NOMO-1 treated with dmso at 0.1 percent for 144 hours (cell line): ENCODE measurements at regions not wholly inside any gene's neighbourhood (a gene's known extent, or its start where the extent isn't known, plus 50 kb on each side); places are given as distances from the start of the nearest gene placed in this dataset.
A peak's percentile ranks its signal among the peaks of the same experiment; 100 is the strongest.

Source experiments
- DNase-seq: peaks from one replicate; lab custom pipeline; 2025; ENCODE audit not compliant: unreplicated experiment; lab: John Stamatoyannopoulos, UW

DNA sequence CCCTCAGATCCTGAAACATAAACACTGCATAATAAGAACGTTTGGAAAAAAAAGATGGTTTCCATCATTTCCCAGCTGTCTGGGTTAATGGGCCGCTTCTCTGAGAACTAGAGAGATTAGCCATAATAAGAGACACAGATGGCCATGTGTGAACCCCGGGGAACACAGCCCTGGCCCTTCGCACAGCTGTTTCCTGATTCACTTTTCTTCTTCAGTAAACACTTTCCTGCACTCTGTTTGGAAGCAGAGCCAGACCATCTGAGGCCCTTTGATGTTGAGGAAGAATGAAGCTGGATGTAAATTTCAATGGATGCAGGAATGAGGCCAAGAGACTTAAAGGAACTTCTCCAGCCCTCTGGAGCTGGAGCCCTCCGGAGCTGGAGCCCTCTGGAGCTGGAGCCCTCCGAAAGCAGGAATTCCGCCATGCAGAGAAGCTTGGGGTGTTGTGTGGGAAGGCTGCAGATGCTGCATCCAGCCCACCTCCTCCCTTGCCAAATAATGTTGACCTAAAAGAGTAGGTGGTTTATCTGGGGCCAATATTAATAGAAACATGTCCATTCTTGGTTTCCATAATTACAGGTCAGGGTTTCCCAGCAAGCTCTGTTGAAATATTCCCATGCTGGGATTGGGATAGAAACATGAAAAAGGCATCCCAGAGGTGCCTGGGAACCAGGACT, 218.9 kb downstream of the NXNL2 start:
- no peak for DNase-seq

- DNase-seq, result no peak
Observed at GRCh38 chr9:88754452-88754851, 219.5 kb downstream of the NXNL2 start.

- no peak for DNase-seq
Observed at GRCh38 chr9:88754886-88755285, 219.9 kb downstream of the NXNL2 start.

GRCh38 chr9:88757406-88758010, 222.5 kb downstream of the NXNL2 start:
- no peak for DNase-seq

GRCh38 chr9:88759364-88759763, 224.4 kb downstream of the NXNL2 start:
- DNase-seq, result no peak

DNA sequence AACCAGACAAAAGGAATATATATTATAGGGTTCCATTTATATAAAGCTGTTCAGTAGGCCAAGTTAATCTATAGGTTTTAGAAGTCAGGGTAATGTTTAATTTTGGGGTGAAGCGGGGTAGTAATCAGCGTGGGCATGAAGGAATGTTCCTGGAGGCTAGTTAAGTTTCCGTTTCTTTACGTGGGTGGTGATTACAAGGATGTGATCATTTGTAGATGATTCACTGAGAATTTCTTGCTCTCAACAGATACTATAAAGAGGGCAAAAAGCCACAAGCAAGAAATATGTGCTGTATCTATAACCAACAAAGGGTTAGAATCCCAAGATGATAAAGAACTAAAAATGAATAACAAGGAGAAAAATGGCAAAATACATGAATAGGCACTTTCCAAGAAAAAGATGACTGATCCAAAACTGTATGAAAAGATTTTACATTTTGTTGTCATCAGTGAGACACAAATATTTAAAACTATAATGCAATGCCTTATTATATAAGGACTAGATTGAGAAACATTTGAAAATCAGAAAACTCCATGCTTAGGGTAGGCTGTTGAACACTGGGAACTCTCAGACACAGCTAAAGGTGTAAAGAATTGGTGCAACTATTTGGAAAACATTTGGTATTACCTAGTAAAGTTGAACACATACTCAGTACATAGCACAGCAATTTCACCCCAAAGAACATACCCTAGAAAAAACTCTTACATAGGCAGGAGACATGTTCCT, 224.3 kb upstream of the S1PR3 start:
- no peak for DNase-seq

DNA sequence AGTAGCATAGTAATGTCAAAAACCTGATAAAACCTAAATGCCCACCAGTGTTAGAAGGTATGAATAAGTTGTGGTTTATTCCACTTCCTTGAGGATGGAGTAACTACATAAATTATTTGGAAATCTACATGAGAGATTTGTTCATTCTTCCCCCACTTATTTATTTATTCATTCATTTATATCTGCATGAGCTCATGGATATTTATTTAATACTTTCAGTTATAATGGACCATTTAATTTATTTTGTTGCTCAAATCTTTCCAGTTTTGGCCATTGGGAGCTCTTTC, 223.8 kb upstream of the S1PR3 start:
- DNase-seq, result no peak

- DNase-seq, result no peak
Observed at GRCh38 chr9:88772575-88772974, 218.7 kb upstream of the S1PR3 start.

DNA sequence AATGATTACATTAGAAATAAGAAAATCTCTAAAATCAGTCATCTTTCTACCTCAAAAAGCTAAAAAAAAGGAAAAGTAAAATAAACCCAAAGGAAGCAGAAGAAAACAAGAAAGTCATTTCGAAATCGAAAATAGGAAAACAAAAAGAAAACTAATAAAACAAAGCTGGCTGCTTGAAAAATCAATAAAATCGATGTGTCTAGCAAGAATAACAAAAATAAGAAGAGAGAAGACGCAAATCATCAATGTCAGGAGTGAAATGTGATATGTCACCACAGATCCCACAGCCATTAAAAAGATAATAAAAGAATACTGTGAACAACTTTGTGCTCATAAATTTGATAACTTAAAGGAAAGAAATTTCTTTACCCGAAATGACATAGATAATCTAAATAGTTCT, 218.1 kb upstream of the S1PR3 start:
- no peak for DNase-seq

GRCh38 chr9:88773627-88774244, 217.5 kb upstream of the S1PR3 start:
- DNase-seq, result no peak

DNA sequence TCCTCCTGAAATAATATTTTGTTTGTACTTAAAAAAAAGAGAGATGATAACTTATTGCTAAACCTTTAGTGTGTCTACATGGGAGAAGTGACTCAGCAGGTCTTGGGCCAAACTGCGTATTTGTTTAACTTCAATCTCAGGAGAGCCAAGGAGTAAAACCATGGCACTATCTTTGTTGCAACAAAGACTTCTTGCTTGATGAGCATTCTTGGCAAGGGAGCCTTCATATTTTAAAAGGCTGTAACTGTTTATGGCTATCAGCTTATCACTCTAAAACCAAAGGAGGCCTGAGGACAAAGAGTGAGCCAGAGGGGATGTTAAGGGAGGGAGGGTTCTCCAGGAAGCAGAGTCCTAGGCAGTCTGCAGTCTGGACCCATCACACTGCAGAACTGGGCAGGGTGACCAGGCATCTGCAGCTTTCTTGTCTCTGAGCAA, 216.2 kb upstream of the S1PR3 start:
- DNase-seq, result no peak

GRCh38 chr9:88775559-88775958, 215.7 kb upstream of the S1PR3 start:
- no peak for DNase-seq

GRCh38 chr9:88775966-88776365, 215.3 kb upstream of the S1PR3 start:
- DNase-seq, result no peak

DNA sequence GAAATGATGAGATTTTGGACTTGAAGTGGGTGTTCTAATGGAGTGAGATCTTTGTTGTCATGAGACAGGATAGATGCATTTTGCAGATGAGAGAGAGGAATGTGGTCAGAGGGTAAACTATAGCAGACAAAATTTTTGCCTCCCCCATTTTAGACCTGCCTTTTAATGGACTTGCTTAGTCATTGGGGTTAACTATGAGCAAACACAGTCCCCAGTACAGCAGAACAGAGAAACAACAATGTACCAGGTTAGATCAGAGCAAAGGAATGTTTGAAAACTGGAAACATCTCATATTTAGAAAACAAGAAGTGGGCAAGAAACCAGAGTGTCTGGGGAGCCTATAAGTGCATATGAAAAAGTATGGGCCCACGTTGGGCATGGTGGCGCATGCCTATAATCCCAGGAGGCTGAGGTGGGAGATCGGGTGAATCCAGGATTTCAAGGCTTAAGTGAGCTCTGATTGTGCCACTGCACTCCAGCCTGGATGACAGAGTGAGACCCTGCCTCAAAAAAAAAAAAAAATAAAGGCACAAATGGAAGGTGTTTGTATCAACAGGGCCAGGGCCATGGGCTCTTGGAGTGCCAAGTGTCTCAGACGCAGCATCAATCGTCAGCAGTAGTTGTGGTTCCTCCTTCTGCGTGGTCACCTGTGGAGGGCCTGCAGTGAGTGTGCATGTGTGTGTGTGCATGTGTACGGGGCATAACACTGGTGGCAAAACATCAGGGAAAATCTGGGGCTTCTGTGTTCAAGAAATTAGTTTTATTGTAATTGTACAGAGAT, 214.4 kb upstream of the S1PR3 start:
- no peak for DNase-seq

DNA sequence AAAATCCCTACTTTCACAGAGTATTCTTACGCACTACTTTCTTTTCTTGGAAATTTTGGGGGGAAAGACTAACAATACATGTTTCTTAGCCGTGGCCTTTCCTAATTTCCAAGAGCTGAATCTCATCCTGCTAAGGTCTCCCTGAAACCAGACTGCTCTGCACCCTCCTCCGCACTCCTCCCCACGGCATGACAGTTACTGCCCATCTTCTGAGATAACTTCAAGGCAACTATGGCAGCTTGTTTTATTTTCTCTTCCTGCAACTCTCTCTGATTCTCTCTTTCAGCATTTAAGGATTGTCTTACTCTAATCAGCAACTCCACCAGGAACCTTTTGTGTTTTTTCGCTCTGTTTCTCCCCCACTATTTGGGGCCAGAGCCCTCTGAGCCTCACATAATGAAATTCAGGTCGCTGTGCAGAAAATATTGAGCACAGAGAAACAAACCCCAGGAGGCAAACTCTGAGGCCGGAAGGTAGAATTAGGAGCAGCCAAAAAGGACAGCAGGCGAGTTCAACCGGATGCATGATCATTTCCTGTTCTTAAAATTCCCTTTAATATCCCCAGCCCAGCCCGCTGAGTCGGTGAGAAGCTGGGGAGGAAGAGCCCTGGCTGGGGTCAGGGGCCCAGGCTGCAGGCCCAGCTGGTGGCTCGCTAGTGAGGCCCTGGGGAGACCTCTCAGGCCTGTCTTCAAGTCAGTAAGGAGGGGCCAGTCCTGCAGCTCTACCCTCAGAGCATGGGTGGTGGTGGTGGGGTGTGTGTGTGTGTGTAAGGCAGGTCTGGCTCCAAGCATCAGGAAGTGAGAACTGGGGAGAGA, 213.6 kb upstream of the S1PR3 start:
- DNase-seq, result peak; percentile 26

DNA sequence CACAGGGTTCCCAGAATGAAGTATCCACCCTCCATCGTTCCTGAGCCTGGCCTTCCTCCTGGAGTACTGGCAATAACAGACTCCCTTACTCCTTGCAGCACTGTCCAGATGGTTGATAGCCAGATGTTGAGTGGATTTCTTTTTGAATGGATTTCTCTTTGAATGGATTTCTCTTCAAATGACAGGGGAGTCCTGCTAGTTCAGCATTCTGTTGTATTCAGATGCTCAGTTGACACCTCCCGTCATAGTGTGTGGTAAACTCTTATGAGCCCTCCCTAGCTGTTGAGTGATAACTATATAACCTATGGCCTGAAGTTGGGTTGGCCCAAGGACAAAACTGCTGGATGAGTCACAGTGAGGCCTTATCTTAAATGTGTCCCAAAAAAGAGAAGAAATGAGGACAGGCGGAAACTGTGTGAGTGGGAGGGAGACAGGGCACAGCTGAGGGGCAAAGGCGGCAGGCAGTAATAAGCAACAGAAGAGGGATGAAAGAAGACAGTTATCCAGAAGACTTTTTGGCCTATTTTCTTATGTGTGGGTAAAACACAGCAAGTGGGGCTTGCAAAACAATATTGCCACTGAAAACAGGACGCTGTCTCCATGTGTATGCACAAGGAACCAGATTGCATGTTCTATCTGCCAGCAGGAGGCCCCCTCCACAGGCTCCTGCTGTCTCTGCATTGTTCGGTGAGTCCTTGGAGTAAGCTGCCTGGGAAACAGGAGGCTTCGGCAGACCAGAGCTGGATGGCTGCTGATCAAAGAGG, 209.5 kb upstream of the S1PR3 start:
- DNase-seq, result peak; percentile 16

GRCh38 chr9:88782931-88783710, 208.1 kb upstream of the S1PR3 start:
- DNase-seq, result no peak

GRCh38 chr9:88783711-88784083, 207.6 kb upstream of the S1PR3 start:
- no peak for DNase-seq

DNA sequence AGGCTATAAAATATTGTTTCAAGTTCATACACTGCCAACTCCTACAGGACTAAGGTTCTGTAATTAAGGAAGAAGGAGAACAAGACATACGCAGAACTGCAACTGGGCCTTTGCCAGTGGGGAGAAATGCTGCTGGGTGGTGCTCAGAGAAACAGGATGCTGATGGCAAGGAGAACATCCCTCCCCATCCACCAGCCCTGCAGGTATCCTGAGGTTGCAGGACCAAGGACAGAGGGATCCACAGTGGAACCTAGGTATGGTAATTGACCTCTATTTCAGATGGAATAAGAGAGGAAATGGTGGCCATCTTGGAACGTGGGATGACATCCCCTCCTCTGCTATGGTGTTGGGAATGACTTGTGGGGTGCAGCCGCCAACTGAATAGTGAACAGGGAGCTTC, 206.3 kb upstream of the S1PR3 start:
- DNase-seq, result no peak
